ENCODE measurements at regions not wholly inside any gene's neighbourhood (a gene's known extent, or its start where the extent isn't known, plus 50 kb on each side); places are given as distances from the start of the nearest gene placed in this dataset.

DNA sequence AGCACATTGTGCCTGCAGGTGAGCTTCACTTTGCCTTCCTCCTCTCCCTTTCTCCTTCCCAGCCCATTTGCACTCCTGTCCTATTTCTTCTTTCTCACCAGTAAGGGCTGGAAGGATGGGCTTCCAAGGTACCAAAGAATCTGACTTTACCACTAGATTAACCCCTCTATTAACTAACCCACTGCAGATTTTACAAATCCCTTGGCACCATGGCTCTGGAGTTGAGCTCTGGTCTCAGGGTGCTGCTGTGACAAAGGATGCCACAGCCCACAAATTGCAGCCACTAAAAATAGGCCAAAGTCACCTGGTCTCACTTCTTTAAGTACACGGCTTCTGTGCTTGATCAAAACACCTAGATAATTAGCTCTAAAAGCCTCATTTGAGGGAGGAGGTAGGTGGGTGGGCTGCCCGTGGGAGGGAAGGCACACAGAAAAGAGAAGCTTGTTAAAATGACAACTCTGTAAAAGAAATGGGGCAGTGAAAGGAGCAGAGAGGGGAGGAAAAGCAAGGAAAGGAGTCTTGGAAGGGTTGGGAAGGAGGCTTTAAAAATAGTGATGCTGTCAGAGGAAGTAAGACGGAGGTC, 327.4 kb downstream of the DRD1 start:
- no peak for FAIRE-seq

DNA sequence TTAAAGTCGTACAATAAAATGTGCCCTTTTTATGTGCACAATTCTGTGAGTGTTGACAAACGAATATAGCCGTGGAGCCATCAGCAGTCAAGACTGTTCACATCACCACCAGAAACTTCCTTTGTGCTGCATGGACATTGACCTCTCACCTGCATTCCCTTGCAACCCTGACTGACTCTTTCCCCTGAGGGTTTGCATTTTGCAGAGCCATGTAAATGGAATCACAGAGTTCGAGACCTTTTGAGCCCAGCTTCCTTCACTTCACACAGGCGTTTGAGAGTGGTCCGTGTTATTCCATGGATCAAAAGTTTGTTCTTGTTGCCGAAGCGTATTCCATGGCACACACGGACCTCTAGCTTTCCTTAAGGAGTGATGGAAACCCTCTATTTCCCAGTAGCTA, 328.2 kb downstream of the DRD1 start:
- no peak for DNase-seq (ENCODE audit: low spot score)
- no peak for FAIRE-seq

More for the DNA sequence above, 327.4 kb downstream of the DRD1 start:
- DNase-seq (ENCODE audit: low spot score), result no peak

DNA sequence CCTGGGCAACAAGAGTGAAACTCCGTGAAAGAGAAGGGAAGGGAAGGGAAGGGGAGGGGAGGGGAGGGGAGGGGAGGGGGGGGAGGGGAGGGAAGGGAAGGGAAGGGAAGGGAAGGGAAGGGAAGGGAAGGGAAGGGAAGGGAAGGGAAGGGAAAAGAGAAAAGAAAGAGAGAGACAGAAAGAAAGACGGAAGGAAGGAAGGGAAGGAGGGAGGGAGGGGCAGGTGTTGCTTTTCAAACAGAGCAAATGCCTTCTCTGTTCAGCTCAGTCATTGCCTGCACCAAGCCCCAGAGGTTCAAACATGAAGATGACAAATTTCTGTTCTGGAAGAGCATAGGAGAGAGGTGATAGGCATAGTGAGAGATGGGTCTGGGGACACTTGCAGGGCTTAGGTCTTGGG, 330.0 kb downstream of the DRD1 start:
- no peak for FAIRE-seq

DNA sequence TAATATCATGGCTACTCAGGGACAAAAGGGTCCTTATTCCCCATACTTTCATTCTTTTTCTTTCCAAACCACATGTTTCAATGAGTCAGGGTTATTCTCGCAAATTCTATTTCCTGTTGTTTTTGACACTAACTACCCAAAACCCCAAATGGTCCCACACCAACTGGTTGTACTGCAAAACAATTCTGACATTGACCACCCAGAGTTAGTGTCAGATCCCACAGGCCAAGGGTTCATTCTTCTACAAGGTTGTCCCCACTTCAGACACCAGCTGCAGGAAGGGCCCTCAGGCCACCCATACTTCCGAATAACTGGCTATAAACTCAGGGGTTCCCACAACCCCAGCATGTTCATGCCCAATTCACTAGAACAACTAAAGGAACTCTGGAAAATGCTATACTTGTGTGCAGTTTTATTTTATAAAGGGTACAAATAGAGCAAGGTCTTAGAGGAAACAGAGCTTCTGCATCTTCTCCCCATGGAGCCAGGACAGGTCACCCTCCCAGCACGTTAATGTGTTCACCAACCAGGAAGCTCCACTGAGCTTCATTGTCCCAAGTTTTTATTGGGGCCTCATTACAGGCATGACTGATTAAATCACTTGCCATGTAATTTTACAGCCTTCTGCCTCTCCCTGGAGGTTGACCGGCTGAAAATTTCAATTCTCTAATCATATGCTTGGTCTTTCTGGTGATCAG, 334.8 kb downstream of the DRD1 start:
- FAIRE-seq (no peak), DNase-seq (ENCODE audit: low spot score) (no peak)

More for the DNA sequence above, 330.0 kb downstream of the DRD1 start:
- no peak for DNase-seq (ENCODE audit: low spot score)

DNA sequence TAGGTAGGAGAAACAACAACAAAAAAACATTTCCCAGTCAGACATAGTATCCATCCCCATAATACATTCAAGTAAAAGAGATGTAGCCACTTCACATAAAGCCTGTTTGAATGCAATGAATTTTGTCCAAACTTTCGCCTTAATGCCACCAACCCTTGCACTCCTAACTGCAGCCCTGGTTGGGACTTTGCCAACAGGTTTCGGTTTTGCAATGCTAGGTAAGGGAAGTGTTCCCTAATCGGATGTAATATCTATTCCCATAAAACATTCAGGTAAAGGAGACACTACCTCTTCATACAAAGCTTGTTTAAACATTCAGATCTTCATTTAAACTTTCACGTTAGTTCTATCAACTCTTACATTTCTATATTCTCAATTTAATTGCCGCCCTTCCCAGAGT, 336.1 kb downstream of the DRD1 start:
- FAIRE-seq, result no peak
- DNase-seq (ENCODE audit: low spot score), result no peak

DNA sequence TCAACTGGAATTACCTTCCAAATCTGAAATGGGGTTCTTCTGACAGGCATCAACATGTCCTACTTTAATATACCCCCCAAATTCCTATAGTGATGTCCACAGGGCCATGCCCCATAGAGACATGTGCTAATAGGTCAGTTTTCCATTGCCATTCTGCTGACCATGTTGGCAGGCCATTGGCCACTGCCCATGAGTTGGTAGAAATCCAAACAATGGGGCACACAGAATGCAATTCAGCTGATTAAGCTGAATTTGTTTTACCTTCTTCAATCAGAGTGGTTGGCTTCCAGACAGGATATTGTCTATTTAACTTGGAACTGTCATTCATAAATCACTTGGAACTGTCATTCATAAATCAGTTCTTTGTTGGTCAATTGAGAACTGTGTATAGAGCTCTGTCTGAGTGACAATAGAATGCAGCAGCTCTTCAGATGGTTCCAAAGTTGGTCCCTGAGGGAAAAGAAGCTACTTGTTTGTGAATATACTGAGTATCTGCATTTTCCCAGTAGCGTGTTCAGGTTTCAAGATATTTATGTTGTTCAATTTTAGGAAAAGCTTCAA, 336.9 kb downstream of the DRD1 start:
- FAIRE-seq (no peak), DNase-seq (ENCODE audit: low spot score) (no peak)

DNA sequence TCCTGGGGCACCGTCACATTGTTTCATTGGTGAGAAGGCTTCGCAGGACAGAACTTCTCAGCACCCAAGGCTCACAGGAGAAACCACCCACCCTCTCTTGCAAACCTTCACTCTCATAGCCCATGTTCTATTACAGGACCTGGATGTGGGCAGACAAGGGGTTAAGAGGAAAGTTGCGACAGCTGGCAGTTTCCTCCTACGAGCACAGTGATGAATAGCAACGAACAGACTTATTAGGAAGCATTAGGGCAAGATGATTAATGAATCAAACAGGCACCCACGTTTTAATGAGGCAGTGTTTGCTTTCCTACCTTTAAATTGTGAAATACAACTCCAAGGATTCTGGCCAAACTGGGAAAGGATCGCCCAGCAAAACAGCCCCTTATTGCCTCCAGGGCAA, 339.3 kb downstream of the DRD1 start:
- no peak for DNase-seq (ENCODE audit: low spot score)
- no peak for FAIRE-seq

DNA sequence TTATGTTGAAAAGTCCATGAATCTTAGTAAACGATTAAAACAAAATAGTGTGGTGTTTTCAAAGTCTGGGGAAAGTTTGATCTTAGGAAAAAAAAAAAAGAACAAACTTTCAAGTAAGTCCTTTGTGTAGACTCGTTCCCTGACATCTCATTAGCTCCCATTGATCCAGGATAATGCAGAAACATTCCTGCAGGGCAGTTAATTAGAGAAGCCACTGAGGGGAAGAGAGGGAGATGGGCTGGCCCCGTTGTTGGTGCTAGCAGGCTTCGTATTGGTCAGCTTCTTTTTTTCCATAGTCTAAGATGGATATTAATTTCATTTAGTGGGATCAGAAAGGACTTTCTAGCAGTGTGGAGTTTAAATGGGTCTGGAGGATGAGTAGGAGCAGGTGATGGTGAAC, 340.2 kb downstream of the DRD1 start:
- FAIRE-seq (no peak), DNase-seq (ENCODE audit: low spot score) (no peak)

DNA sequence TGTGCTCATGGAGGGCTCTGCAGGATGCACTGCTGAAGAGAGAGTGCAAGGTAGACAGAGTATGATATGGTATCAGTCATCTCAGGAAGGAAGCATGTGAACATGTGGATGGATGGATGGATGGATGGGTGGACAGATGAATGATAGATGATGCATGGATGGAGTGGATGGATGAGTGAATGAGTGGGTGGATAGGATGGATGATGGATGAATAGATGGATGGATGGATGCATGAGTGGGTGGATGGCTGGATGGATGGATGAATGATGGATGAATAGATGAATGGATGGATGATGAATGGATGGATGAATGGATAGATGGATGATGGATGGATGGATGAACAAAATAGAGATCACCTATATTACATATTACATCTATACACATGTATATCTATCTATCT, 341.3 kb downstream of the DRD1 start:
- DNase-seq (ENCODE audit: low spot score), result no peak
- FAIRE-seq, result no peak

DNA sequence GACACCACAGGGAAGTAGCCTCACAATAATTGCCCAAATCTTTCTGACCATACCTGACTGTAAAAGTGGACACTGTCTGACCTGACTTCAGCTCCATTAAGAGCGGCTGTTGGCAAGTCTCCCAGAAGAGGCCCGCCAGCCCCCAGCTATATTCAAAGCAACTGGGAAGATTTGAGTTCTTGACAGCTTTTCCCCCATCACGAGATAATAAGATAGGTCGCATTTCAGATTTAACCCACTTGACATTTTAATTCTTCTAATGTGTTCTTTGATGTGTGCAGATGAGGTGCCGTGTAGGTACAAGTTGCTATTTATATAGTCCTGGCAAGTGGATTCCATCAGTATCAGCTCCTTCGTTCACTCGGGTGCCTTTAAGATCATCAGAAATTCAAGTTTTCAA, 345.7 kb downstream of the DRD1 start:
- FAIRE-seq, result no peak
- DNase-seq (ENCODE audit: low spot score), result no peak

DNA sequence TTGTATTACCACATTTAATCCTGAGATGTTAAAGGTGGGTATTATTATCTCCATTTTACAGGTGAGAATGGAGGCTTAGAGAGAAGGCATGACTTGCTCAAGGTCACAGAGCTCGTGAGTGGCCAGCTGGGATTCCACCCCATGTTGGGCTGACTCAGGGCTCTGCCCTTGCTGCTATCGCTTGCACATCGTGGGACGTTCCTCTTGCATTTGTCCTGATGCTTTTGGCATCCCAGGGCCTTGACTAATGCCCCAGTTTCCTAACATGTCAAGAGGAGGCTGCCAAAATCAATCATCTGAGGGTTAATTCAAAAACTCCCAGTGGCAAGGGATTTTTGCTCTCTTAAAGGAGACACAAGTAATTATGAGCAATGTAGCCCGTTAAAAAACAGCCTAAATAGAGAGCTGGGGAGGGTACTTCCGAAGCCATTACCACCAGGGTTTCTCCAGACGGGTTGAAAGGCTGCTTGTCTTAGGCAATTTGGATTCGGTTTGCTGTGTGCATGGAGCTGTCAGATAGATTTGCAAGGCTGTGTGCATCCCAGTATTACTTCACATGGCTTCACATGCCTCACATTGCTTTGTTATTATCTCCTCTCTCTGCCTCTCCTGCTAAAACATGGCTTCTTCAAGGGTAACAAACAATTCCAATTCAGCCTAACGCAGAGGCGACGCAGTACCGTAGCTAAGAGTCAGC, 347.4 kb downstream of the DRD1 start:
- no peak for FAIRE-seq
- no peak for DNase-seq (ENCODE audit: low spot score)

DNA sequence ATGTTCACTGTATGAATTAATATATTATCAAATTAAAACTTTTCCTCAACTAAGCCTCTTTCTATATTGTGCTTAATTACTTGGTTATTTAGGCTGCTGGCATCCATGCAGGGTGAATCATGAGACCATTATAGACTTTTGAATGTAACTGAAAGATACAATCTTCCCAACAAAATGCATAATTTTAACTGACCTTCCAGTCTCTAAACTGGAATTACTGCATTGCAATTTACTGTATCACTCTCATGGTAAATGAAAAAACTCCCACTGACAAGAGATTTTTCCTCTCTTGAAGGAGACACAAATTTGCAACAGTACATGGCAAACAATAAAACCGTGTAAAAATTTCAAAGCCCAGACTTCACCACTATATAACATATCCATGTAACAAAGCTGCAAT, 349.5 kb downstream of the DRD1 start:
- FAIRE-seq, result no peak
- DNase-seq (ENCODE audit: low spot score), result no peak

DNA sequence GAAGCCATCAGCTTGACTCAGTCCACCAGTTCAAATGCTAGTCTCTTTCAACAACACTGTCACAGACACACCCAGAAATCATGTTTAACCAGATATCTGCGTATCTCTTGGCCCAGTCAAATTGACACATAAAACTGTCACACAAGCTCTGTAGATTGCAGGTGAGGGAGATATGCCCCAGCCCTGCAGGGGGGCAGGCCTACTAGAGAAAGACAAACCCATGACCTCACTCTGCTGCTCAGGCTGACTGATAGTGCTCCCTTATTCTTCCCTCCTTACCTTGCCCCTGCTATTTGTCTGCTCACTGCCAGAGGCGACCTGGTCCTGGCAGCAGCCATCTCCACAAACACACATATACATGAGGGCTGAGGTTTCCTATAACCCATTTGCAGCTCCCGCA, 351.3 kb downstream of the DRD1 start:
- DNase-seq (ENCODE audit: low spot score), result no peak
- no peak for FAIRE-seq

DNA sequence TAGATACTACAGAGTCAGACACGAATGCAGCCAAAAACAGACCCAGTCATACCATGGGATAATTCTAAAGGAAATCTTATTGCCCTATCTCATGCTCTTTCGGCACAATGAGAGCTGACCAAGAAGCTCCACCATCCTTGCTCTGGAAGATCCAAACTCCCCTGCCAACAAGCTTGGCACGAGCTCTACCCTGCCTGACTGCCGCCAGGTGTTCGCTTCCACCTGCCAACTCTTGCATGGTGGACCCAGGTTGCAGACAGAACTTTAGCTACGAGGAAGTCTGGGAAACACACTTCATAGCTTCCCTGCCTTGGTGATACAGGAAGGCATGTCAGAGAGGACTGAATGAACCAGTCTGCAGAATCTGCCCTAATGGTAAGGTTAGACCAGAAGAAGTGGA, 355.0 kb downstream of the DRD1 start:
- DNase-seq (ENCODE audit: low spot score) (no peak), FAIRE-seq (no peak)

DNA sequence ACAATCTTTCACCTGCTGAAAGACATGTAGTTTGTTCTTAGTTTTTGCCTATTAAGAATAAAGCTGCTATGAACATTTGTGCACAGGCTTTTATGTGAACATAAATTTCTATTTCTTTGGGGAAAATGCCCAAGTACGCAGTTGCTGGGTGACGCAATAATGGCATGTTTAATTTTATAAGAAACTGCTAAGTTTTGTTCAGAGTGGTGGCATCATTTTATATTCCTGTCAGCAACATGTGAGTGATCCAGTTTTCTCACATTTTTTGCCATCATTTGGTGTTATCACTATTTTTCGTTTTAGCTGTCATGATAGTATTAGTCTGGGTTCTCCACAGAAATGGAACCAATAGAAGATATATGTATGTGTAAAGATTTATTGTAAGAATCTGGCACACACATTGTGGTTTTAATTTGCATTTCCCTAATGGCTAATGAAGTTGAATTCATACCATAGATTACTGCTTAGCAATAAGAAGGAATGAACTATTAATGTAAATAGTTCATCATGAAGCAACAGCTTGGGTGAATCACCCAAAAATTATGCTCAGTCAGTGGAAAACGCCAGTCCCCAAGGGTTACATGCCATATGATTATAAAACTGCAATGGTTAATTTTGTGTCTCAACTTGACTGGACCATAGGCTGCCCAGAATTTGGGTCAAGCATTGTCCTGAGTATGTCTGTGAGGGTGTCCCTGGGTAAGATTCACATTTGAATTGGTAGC, 358.6 kb downstream of the MSX2 start:
- FAIRE-seq (no peak), DNase-seq (ENCODE audit: low spot score) (no peak)

DNA sequence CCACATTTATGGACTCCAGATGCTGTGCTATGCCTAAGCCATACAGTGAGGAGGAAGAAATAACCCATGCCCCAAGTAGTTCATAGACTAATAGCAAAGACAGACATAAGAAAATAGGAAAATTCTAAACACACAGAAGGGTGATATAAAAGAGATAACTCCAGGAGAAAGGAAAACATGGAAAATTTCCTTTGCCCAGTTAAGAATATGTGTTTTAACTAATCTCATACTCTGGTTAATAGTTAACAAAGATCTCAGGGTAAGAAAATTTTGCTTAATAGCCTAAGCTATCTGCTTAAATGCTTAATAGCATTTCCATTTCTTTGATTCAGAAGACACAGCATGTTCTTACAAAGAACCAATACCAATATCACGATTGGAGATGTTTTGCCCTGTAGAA, 358.0 kb downstream of the MSX2 start:
- DNase-seq (ENCODE audit: low spot score), result no peak
- FAIRE-seq, result no peak

DNA sequence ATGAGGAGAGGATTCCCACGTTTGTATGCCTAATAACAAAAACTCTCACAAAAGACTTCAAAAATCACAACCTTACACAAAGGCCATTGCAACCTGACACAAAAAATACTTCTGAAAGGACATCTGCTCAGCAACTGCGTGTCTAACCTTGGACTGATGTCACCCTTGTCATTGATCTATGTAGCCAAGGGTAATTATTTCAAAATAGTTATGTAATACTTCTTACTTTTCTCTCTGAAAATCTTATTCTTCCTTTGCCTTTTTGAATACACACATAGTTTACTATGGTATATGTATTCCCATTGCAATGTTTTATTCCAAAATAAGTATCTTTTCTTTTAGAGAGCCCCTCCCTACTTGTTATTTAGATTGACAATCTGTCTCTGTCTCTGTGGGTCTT, 355.3 kb downstream of the MSX2 start:
- FAIRE-seq, result no peak
- no peak for DNase-seq (ENCODE audit: low spot score)

DNA sequence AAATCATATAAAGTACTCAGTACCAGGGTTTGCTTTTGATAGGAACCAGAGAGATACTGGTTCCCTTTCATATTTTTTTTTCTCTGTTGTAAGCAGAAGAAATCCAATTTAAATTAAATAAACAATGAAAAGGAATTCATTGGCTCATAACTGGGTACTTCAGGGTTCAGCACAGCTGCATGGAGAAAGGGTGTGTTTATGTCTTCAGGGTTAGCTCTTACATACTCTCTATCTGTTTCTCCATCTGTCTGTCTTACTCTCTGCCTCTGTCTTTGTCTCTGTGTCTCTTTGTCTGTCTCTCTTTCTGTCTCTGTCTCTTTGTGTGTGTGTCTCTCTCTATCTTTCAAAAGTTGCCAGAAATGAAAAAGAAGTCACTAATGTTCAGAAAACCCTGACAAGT, 345.9 kb downstream of the MSX2 start:
- FAIRE-seq (no peak), DNase-seq (ENCODE audit: low spot score) (no peak)

DNA sequence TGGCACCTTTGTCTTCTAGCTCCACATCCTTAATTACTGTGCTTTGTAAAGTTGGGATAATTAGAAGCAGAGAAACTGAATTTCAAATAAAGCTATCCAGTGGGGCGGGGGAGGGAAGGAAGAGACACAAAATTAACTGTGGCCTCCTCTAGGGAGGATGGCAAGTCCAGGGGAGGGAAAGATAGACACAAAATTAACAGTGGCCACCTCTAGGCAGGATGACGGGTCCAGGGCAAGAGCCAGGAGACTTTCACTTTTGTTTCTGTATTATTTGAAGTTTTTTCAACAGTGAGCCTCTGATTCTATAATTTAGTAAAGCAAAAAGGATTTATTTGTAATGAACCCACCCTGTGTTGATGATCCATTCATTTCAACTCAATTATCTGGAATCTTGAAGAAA, 335.9 kb downstream of the MSX2 start:
- DNase-seq (ENCODE audit: low spot score) (no peak), FAIRE-seq (no peak)

DNA sequence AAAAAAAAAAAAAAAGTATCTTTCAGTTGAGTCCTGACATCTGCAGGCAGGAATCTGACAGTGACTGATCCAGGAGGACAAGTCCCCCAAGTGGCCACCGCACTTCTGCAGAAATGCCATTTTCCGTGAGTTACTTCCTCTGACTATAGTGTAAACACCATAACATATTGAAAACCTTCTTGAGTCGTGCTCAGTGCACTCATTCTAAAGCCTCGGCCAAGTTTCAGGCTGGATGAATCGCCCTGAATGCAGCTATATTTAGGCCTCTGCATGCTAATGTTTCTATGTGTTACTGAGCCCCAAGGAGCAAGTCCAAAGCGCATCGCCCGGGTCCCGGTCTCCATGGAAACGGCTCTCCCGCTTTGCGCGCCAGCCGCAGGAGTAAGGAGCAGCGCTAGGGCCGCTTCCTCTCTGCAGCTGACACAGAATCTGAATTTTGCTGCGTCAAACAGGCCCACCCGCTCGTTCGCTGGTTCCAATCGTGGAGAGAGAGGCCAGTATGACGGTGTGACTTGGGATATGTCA, 335.4 kb downstream of the MSX2 start:
- FAIRE-seq (no peak), DNase-seq (ENCODE audit: low spot score) (no peak)

DNA sequence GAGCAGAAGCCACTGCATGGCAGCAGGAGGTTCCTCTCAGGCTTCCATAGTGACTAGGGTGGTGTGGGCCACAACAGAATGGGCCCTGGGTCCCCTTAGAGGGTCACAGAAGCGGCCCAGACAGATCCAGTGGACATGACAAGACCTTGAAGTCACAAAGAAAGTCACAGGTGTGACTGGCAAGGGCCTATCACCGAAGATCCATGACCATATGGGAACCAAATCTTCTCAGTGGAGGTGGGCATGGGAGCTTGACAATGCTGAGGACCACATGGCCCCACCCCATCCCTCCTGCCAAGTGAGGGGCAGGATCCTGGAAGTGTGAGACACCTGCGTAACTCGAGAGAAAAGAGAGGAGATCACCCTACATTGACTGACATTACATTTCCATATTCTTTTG, 332.4 kb downstream of the MSX2 start:
- FAIRE-seq, result no peak
- DNase-seq (ENCODE audit: low spot score), result no peak

DNA sequence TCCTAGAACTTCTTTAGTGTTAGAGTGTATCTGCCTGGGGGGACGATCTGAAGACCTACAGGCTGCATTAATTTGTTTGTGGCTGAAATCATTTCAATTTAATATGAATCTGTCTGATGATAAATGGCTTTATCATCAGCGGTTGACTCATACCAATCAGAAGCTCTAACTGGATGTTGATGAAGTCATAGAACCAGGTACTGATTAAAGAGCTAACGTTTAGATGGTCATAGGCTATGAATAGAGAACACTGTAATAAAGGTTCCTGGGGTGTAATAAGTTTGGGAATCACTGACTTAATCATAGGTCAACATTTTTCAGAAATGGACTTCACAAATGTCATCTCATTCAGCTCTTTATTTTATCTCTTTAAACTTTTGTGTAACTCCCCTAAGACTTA, 329.9 kb downstream of the MSX2 start:
- no peak for DNase-seq (ENCODE audit: low spot score)
- no peak for FAIRE-seq
